HG03103 (cell line): ENCODE measurements at regions not wholly inside any gene's neighbourhood (a gene's known extent, or its start where the extent isn't known, plus 50 kb on each side); places are given as distances from the start of the nearest gene placed in this dataset.

Source experiments
- ATAC-seq: cut with Tn5 transposase; IDR thresholded peaks from one replicate; pipeline ENCODE4 v1.9.1; 2021; ENCODE audit warnings: low read depth; ENCODE audit not compliant: unreplicated experiment

- no peak for ATAC-seq
Observed at GRCh38 chr3:118406562-118406961, 628.1 kb downstream of the IGSF11 start.

- no peak for ATAC-seq
Observed at GRCh38 chr3:118408431-118408830, 626.2 kb downstream of the IGSF11 start.

- no peak for ATAC-seq
Observed at GRCh38 chr3:118412503-118412902, 622.1 kb downstream of the IGSF11 start.

DNA sequence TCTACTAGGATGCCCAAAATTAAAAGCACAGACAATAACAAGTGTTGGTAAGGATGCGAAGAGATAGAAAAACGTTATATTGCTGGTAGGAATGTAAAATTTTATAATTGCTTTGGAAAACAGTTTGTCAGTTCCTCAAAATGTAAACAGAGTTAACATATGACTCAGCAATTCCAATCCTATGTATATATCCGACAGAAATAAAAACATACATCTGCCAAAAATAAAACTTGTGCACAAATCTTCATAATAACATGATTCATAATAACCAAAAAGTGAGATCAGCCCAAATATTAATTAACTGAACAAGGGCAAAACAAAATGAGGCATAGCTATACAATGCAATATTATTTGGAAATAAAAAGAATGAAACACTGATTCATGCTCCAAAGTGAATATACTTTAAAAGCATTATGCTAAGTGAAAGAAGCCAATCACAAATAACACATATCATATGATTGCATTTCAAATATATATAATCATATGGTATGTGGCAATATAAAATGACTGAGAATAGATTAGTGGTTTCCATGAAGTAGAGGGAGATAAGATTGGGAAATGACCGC lies 609.3 kb downstream of the IGSF11 start:
- no peak for ATAC-seq

GRCh38 chr3:118433825-118434224 lies 600.8 kb downstream of the IGSF11 start:
- ATAC-seq = no peak

- no peak for ATAC-seq
Observed at GRCh38 chr3:118435851-118436350, 598.7 kb downstream of the IGSF11 start.

DNA sequence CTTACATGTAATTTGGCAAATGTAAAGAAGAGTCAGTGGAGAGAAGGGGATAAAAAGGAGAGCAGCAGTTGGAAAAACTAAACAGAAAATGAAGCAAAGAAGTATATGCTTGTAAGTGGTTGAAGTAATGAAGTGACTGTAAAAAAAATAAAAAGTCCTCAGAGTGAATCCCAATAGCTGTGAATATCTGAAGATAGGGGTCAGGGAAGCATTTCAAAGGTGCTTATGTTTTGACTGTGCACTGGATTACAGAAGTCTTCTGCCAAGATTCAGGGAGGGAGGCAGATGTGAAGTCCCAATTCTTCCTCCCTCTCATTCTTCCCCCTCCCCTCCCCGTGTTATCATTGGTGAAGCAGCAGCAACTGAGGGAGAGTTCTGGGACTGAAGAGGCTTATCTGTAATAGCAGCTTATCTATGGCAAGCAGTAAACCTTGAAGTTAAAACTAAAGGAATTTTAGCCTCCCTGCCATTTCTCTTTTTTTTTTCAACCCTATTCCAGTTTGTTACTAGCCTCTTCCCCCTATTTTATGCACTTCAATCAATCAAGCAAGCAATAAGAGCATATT lies 597.9 kb downstream of the IGSF11 start:
- ATAC-seq = no peak

- no peak for ATAC-seq
Observed at GRCh38 chr3:118445036-118445435, 589.6 kb downstream of the IGSF11 start.

DNA sequence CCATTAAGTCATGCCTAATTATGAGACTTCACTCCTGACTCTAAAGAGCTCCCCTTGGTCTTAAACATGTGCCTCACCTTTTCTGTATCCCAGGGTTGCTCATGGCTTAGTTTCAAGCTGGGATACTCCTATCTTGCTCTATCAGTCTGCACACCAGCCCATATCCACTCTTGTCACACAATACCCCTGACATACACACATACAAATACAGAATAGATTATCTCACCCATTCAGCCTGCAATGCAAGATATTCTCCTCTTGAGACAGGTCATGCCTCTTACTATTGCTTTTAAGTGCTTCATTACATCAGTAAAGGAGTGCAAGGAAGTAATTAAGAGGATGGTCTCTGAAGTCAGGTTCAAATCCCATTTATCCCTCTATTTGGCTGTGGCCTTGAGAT lies 587.3 kb downstream of the IGSF11 start:
- ATAC-seq = no peak

DNA sequence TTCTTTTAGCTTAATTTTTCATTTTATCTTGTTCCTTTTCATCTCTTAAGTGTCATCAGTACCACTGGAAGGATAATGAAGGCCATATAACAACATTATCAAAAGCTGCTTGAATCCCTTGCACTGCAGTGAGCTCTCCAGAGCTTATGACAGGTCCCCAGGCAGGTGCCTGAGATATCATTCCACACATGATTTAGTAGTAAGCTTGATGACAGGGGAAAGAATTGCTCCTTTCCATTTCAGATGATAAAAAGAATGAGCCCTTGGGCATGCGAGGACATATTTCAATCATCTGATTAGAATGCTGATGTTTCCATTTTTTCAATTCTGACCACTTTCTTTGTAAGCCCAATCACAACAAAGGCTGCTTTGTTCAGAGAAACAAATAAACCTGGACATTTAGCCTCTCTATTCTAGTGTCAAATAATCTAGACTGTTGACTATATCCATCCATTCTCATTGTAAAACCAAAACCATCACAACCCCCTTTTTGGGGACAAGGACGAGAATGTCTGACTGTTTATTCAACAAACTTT lies 567.8 kb downstream of the IGSF11 start:
- no peak for ATAC-seq

- no peak for ATAC-seq
Observed at GRCh38 chr3:118468801-118469200, 565.8 kb downstream of the IGSF11 start.

DNA sequence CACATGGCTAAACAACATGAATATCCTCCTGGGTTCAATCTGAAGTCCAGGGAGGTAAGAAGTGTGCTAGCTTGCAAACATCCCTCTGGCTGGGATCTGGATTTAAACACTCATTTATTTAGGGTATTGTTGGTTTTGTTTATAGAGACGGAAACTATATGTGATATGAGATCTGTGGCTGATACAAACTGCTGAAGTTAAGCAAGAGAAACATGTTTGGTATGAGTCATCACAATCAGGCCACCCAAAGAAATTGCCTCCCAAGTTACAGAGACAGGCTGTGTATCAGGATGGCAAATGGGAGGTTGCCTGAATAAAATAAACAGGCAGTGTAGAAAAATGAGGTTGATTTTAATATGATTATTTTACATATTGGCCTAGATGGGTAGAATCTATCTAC lies 562.1 kb downstream of the IGSF11 start:
- no peak for ATAC-seq

GRCh38 chr3:118473343-118473742 lies 561.3 kb downstream of the IGSF11 start:
- ATAC-seq = no peak

GRCh38 chr3:118476885-118477618 lies 557.6 kb downstream of the IGSF11 start:
- no peak for ATAC-seq

DNA sequence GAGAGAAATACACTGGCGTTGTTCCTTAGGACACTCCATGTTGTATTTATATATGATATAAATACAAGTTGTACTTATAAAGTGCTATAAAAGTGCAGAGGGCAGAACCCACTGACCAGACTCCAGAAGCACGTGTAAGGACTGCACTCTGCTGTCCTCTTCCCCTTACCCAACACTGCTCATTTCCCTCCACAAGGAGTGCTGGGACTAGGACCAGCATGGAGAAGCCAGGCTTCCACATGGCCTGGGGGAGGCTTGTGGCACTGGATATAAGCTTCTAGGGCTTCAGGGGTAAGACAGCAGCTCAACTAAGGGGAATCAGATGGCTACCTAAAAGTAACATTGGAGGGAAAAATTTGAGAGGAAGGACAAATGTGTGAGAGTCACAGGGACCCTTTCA lies 556.9 kb downstream of the IGSF11 start:
- no peak for ATAC-seq

DNA sequence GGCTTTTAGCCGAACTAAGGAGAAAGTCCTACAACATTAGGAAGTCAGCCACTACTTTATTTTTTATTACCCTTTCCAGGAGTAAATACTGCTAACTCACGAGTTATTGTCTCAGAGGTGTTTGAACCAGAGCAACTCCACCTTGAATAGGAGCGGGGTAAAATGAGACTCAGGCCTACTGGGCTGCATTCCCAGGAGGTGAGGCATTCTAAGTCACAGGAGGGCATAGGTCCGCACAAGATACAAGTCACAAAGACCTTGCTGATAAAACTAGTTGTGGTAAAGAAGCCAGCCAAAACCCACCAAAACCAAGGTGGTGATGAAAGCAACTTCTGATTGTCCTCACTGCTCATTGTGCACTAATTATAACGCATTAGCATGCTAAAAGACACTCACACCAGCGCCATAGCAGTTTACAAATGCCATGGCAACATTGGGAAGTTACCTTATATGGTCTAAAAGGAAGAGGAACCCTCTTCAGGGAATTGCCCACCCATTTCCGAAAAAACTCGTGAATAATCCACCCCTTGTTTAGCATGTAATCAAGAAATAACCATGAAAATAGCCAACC lies 555.9 kb downstream of the IGSF11 start:
- no peak for ATAC-seq

- no peak for ATAC-seq
Observed at GRCh38 chr3:118479376-118479775, 555.3 kb downstream of the IGSF11 start.

GRCh38 chr3:118480101-118480860 lies 554.4 kb downstream of the IGSF11 start:
- ATAC-seq = peak; percentile 62

- no peak for ATAC-seq
Observed at GRCh38 chr3:118485693-118486092, 549.0 kb downstream of the IGSF11 start.

DNA sequence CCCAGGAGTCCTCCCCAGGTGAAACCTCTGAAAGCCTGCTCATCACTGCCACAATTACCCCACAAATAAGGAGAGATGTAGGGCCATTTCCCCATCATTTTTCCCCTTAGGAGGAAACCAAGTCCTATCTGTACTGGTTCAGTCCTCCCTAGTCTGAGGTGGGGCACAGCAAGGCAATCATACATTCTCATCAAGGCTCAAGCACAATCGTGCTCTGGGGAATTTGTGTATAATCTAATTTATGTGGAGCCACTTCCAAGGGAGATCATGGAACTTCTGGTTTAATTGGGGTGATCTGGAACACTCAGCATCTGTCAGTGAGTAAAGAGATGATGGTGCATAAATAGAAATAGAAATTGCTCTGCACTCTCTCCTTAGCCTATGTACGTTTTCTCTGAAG lies 546.9 kb downstream of the IGSF11 start:
- ATAC-seq = no peak

DNA sequence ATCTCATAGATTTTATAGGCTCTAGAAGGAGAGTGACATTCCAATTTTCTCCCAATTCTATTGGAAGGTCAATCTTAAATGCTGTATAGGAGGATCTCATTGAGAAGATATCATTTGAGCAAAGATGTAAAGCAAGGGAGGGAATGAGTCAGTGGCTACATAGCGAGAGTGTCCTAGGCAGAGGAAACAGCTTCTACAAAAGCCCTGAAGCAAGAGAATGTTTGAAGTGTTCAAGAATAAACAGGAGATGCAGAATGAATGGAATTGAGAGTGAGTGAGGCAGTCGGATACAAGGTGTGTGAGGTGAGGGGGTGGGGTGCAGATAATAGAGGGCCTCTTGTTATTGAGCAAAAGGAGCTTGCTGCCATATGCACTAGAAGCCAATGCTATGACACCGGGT lies 545.9 kb downstream of the IGSF11 start:
- no peak for ATAC-seq
